HUES48 (cell line): ENCODE measurements at regions not wholly inside any gene's neighbourhood (a gene's known extent, or its start where the extent isn't known, plus 50 kb on each side); places are given as distances from the start of the nearest gene placed in this dataset.
A peak's percentile ranks its signal among the peaks of the same experiment; 100 is the strongest.

Source experiments
- H3K27ac ChIP-seq: one replicate; pipeline ENCODE4 v1.7.0; 2013; ENCODE audit warnings: low read depth, low read length, inconsistent platforms
- H3K27me3 ChIP-seq: 2 replicates; pipeline ENCODE4 v1.6.1; 2013; ENCODE audit warnings: mild to moderate bottlenecking, low read length; ENCODE audit not compliant: control insufficient read depth, insufficient read depth
- H3K36me3 ChIP-seq: 2 replicates; pipeline ENCODE4 v1.6.1; 2013; ENCODE audit warnings: low read length; ENCODE audit not compliant: control insufficient read depth, insufficient read depth
- H3K4me1 ChIP-seq: 2 replicates; pipeline ENCODE4 v1.6.1; 2013; ENCODE audit warnings: mild to moderate bottlenecking, low read length; ENCODE audit not compliant: control insufficient read depth, insufficient read depth
- H3K4me3 ChIP-seq: 2 replicates; pipeline ENCODE4 v1.5.1; 2013; ENCODE audit warnings: mild to moderate bottlenecking, low read depth, low read length
- H3K9ac ChIP-seq: 2 replicates; pipeline ENCODE4 v1.6.1; 2013; ENCODE audit warnings: mild to moderate bottlenecking, low read depth, low read length, moderate library complexity
- H3K9me3 ChIP-seq: 2 replicates; pipeline ENCODE4 v1.6.1; 2013; ENCODE audit warnings: low read length; ENCODE audit not compliant: control insufficient read depth, insufficient read depth

DNA sequence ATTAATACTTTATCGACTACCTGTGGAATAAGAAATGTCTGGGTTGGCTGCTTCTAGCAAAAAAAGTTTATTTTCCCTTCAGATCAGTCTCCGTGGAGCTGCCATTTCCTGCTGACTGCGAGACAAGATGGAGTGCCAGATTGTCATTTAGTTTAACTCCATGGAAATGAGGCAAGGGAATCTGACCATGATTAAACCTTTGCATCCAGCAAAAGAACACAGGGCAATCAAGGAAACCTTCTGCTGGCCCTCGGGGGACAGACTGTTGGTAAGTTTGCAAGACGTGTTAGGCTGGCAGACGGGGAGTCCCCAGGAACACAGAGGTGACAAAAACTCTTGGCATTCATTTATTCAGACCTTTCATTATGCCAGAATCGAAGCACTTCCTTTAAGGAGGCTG lies 52.2 kb upstream of the SPACA1 start:
- no peak overlapping the region for H3K4me3 ChIP-seq
- H3K9me3 ChIP-seq, result no peaks in the 10 kb centered on the region
- H3K4me1 ChIP-seq, result peaks cover 5% of the 10 kb centered on the region; the same call in 1 of the 2 replicates
- H3K27ac ChIP-seq, result no peak overlapping the region
- H3K27me3 ChIP-seq, result no peaks in the 10 kb centered on the region
- H3K9ac ChIP-seq, result no peak overlapping the region
- no peaks in the 10 kb centered on the region for H3K36me3 ChIP-seq

DNA sequence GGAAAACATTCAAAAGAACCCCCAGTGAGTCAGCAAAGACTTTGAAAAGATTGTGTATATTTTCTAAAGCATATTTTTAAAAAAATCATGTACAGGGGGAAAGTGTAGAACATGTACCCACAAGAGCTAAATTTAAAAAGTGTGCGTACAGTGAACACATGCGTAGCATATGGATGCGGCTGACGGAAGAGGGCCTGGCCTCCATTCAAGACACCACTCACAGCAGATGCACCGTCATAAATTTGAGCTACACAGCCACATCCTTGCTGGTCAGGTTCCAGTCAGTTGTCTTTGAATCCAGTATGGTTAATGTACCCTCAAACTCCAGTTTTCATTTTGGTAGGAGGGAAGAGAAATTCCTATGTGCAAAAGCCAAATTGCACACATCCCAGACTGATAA lies 54.3 kb upstream of the SPACA1 start:
- Histone ChIP-seq H3K36me3 (no peaks in the 10 kb centered on the region), H3K9ac (no peak overlapping the region), H3K27ac (no peak overlapping the region), H3K27me3 (no peaks in the 10 kb centered on the region), H3K9me3 (no peaks in the 10 kb centered on the region), H3K4me1 (peaks cover 5% of the 10 kb centered on the region; the same call in 1 of the 2 replicates), H3K4me3 (no peak overlapping the region)

DNA sequence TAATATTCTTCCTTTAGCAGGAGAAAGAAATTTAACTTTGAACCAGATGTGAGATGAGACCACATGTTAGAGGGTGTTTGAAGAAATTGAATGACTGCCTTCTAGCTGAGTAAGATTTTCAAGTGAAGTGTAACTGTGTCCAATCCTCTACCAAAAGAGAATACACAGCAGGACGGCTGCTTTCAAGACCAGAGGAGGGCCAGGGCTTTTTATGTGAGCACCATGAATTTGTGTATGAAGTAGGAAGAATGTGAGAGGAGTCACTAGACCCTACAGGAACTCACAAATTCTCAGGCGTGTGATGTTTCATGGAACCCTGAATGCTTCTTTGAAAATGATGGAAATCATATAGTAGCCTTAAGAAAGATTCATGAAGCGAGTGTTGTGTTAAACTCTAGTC lies 56.8 kb upstream of the SPACA1 start:
- Histone ChIP-seq H3K27me3 (no peaks in the 10 kb centered on the region), H3K36me3 (no peaks in the 10 kb centered on the region), H3K4me3 (no peak overlapping the region), H3K9ac (no peak overlapping the region), H3K4me1 (peaks cover 5% of the 10 kb centered on the region; the same call in 1 of the 2 replicates), H3K9me3 (no peaks in the 10 kb centered on the region), H3K27ac (no peak overlapping the region)

DNA sequence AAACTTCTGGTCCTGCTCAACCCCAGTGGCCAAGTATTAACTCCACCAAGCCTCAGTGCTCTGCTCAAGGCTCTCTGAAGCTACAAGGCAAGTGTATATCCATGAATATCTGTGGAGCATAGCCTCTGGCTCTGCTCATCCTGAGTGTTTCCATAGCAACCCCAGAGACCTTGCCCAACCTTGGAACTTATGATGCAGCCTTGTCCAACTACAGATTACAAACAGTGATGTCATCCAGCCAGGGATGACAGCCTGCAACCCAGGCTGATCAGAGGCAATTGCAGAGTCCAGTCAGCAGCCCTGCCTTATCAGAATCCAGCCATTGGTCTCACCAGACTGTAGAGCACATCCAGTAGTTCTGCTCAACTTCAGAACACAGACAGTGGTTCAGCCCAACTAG lies 65.5 kb upstream of the SPACA1 start:
- H3K27ac ChIP-seq, result no peak overlapping the region
- H3K4me1 ChIP-seq, result no peaks in the 10 kb centered on the region
- H3K27me3 ChIP-seq, result no peaks in the 10 kb centered on the region
- no peak overlapping the region for H3K9ac ChIP-seq
- no peaks in the 10 kb centered on the region for H3K9me3 ChIP-seq
- H3K4me3 ChIP-seq, result no peak overlapping the region
- H3K36me3 ChIP-seq, result no peaks in the 10 kb centered on the region

DNA sequence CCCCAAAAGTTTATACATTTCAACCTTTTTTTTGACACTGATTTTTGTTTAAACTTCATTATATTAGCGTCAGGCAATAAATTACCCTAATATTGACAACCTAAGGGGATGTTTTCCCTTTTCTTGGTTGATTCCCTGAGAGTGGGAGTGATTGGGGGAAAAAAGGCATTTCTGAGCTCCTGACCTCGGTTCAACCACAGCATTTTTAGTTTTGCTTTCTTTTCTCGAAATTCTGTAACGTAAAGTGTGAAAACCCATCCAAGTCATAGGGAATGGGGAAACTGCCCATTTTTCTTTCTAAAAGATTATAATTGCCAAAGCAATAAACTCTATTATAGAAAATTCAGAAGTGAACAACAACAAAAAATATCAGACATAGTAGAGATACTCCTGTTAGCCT lies 67.9 kb upstream of the SPACA1 start:
- Histone ChIP-seq H3K4me3 (no peak overlapping the region), H3K4me1 (no peaks in the 10 kb centered on the region), H3K9me3 (no peaks in the 10 kb centered on the region), H3K27ac (no peak overlapping the region), H3K27me3 (no peaks in the 10 kb centered on the region), H3K9ac (no peak overlapping the region), H3K36me3 (no peaks in the 10 kb centered on the region)

DNA sequence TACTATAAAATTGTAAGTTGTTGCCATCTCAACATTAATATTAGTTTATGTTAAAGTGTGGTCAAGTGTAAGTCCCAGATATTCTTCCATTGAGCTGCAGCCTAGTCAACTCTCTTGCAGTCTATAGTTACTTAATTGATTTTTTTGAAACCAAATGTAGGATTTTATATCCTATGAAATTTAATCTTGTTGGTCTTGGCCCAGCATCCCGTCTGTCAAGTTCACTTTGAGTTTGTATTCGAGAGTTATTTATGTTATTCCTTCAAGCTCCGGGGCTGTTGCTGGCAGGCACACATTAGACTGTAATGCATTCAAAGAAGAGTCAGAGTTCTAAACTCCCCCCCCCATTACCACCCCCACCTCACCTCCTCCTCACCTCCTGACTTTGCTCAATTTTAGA lies 71.0 kb upstream of the SPACA1 start:
- no peaks in the 10 kb centered on the region for H3K27me3 ChIP-seq
- no peaks in the 10 kb centered on the region for H3K9me3 ChIP-seq
- no peaks in the 10 kb centered on the region for H3K36me3 ChIP-seq

DNA sequence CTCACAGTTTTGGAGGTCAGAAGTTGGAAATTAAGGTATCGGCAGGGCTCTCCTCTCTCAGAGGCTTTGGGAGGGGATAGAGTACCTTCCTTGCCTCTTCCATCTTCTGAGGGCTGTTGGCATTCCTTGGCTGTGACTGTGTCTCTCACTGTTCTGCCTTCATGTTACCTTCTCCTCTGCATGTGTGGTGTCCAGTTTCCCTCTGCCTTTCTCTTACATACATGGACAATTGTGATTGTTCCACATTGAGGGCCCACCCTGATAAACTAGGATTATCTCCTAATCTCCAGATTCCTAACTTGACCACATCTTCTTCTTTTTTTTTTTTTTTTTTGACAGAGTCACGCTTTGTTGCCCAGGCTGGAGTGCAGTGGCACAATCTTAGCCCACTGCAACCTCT lies 72.1 kb upstream of the SPACA1 start:
- no peaks in the 10 kb centered on the region for H3K36me3 ChIP-seq
- no peaks in the 10 kb centered on the region for H3K9me3 ChIP-seq
- no peaks in the 10 kb centered on the region for H3K27me3 ChIP-seq
- no peaks in the 10 kb centered on the region for H3K4me1 ChIP-seq
- H3K4me3 ChIP-seq, result no peak overlapping the region
- no peak overlapping the region for H3K9ac ChIP-seq
- no peak overlapping the region for H3K27ac ChIP-seq

More for the DNA sequence above, 71.0 kb upstream of the SPACA1 start:
- Histone ChIP-seq H3K27ac (no peak overlapping the region), H3K9ac (no peak overlapping the region), H3K4me3 (no peak overlapping the region), H3K4me1 (no peaks in the 10 kb centered on the region)

DNA sequence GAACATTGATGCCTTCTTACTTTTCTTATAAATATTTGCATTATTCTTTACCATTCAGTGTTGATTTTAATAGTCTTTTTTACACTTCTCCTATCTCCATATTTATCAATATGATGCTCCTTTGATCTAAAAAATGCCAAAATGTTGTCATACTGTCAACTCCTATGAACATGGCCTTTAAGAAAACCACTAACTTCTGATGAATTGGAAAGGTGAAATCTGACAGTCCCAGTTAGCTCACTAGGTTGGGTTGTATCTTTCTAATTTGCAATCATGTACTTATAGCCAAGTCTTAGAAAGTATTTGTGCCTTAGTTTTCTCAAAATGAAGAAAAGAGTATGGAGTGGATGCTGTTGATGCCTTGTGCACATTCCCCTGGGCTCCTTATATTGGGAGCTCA lies 75.4 kb upstream of the SPACA1 start:
- H3K4me1 ChIP-seq, result peaks cover 14% of the 10 kb centered on the region; the same call in 1 of the 2 replicates
- no peaks in the 10 kb centered on the region for H3K36me3 ChIP-seq
- no peak overlapping the region for H3K4me3 ChIP-seq
- H3K9ac ChIP-seq, result no peak overlapping the region
- H3K9me3 ChIP-seq, result no peaks in the 10 kb centered on the region
- no peak overlapping the region for H3K27ac ChIP-seq
- H3K27me3 ChIP-seq, result no peaks in the 10 kb centered on the region

DNA sequence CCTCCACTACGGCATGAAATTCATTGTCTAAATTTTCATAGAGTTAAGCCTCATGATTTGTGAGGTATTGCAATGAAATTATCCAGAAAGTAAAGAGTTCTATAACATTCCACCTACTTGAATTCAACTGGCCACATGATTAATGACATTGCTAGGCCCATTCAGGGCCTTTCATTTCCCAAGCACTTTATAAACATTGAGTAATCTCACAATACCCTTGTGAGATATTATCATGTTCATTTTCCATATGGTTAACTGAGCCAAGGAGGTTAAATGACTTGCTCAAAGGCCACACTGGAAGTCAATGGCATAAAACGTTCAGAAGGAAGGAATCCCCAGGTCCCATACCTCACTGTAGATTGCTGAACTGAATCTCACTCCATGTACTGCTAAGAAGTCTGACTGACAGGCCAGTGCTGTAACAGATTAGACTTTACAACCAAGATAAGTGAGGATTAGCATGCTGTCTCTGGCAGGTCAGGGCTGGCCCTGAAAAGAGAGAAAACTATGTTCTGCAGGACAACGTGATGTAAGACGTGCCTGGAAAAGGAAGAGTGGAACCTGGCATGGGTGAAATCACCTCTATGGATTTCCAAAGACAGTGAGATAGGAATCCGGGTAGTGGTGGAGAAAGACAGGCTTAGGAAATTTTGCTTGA lies 75.9 kb upstream of the SPACA1 start:
- Histone ChIP-seq H3K9ac (no peak overlapping the region), H3K27ac (no peak overlapping the region)

DNA sequence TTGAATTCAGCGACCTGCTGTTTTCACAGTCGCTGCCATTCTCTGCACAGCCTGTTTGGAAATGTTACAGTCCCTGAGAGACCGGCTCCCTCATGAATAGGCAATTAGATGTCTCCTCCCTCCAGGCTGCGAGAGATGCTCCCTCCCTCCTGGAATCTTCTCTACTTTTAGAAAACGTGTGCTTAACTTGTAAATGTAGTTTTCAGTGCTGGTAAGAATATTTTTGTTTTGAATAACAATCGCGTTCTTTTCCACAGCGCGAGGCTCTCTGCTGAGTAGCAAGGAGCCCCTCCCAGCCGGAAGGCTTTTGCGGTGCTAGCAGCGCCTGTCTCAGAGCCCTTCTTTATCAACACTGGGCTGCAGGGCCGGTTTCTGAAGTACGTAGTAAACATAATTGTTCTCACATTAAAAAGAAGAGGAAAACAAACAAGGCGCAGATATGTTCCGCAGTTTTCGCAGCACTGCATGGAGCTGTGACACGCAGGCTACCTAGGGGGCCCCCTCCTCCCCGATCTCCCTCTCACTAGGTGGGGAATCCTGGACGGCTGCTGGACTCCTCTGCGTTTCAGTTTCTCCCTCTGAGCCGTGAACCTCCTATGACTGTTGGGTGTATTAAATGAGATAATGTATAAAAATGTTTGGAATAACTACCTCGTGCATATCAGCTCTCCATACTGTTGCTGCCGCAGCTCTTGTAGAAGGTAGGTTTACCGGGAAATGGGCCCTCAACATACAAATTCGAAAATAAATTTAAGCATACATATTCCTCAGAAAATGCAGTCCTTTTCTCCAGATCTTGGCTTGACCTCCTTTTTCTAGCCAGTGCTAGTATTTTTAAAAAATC lies 79.0 kb upstream of the SPACA1 start:
- Histone ChIP-seq H3K4me1 (peaks cover 14% of the 10 kb centered on the region; the same call in 1 of the 2 replicates), H3K4me3 (peak overlapping the region; percentile 70), H3K36me3 (no peaks in the 10 kb centered on the region), H3K27ac (no peak overlapping the region), H3K27me3 (no peaks in the 10 kb centered on the region), H3K9ac (peak overlapping the region; percentile 25), H3K9me3 (no peaks in the 10 kb centered on the region)

More for the DNA sequence above, 75.9 kb upstream of the SPACA1 start:
- peaks cover 14% of the 10 kb centered on the region; the same call in 1 of the 2 replicates for H3K4me1 ChIP-seq
- H3K9me3 ChIP-seq, result no peaks in the 10 kb centered on the region
- no peaks in the 10 kb centered on the region for H3K36me3 ChIP-seq
- no peaks in the 10 kb centered on the region for H3K27me3 ChIP-seq
- H3K4me3 ChIP-seq, result no peak overlapping the region

DNA sequence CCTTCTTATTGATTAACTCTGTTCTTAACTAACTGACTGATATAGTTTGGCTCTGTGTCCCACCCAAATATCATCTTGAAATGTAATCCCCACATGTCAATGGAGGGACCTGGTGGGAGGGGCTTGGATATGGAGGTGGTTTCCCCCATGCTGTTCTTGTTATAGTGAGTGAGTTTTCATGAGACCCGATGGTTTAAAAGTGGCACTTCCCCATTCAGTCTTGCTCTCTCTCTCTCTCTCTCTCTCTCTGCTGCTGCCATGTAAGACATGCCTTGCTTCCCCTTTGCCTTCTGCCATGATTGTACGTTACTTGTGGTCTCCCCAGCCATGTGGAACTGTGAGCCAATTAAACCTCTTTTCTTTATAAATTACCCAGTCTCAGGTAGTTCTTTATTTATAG lies 81.8 kb upstream of the SPACA1 start:
- Histone ChIP-seq H3K4me1 (peaks cover 14% of the 10 kb centered on the region; the same call in 1 of the 2 replicates), H3K9ac (no peak overlapping the region), H3K27me3 (no peaks in the 10 kb centered on the region), H3K27ac (no peak overlapping the region), H3K4me3 (no peak overlapping the region), H3K36me3 (no peaks in the 10 kb centered on the region), H3K9me3 (no peaks in the 10 kb centered on the region)
